ENCODE measurements at regions not wholly inside any gene's neighbourhood (a gene's known extent, or its start where the extent isn't known, plus 50 kb on each side); places are given as distances from the start of the nearest gene placed in this dataset.
"Not testable (repeated sequence)": the region's sequence is repeated elsewhere in the genome, so short reads cannot be mapped to it uniquely, and the experiment has no call there.

DNA sequence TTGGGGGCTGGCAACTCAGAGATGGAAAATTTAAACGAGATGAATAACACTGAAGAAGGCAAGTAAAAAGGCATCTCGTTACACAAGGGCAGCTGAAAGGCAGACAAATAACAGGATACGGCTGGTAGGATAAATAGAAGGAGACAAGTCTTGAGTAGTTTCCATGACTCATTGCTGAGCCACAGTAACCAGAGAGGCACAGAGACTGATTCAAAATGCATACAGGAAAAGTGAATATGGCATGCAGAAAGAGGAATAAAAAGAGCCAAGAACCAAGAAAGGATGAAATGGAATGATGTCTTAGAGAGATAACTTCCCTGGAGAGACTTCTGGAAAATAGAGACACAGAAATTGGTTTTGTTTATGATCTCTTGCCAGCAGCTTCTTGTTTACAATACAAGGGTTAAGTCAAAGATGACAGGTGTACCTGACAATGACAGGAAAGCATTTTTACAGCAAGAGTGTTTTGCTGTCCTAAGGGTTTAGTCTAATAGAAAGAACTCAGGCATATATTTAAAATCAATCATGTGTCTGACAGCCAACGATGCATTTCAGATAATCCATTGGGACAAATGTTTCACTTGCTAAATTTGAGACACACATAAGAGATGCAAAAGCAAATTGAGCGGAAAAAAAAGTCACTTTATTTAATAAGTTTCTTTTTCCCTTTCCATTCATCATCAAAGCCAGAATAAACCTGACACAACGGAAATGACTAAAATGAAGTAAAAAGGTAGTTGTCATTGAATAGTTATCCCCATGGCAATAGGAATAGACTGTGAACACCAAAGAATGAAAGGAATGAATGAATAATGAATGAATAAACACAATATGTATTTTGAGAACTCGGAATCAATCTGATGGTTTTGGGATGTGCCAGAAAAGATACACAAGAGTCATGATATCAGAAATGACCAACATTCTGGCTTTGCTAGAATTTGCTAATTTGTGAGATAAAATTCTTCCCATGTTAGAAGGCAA is 68.0 kb upstream of the KCNQ5 start:
- no peaks in the 10 kb centered on the region for H3K36me3 ChIP-seq (replicated peaks)
- H3K9me3 ChIP-seq: no peaks in the 10 kb centered on the region
- in situ Hi-C loops (cut with MboI; ENCODE audit: low sequenced_read_pairs): no loop called here
- no peak for DNase-seq (ENCODE audit: low spot score in 2 of 2)
- H3K27me3 ChIP-seq (ENCODE audit: low read depth): no peaks in the 10 kb centered on the region
- no peaks in the 10 kb centered on the region for H3K4me1 ChIP-seq
- no peak overlapping the region for H3K4me3 ChIP-seq

DNA sequence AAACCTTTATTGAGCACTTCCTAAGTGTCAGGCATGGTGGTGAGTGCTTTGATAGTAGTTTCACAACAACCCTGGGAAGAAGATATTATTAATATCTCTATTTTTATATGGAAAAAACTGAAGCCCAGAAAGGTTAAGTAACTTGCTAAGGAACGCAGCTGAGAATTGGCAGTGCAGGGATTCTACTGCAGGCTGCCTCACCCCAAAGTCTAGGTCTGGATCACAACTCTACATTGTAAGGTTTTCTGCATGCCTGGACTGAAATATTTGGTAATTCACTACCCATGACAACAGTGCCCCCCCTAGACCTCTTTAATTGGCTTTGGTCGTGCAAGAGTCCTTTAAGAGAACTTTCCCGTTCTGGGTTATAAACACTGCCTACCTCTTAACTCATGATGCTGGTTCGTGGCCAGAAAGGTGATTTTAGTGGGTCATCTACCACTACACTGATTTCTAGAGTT is 67.1 kb upstream of the KCNQ5 start:
- no peaks in the 10 kb centered on the region for H3K9me3 ChIP-seq

GRCh38 chr6:72559067-72559466 is 62.8 kb upstream of the KCNQ5 start:
- no peaks in the 10 kb centered on the region for H3K27me3 ChIP-seq (ENCODE audit: low read depth)
- no peak overlapping the region for H3K4me3 ChIP-seq
- H3K36me3 ChIP-seq (replicated peaks): no peaks in the 10 kb centered on the region
- in situ Hi-C loops (cut with MboI; ENCODE audit: low sequenced_read_pairs): no loop called here
- H3K9me3 ChIP-seq: no peaks in the 10 kb centered on the region
- H3K4me1 ChIP-seq: no peaks in the 10 kb centered on the region
- DNase-seq (ENCODE audit: low spot score in 2 of 2): no peak

More for the DNA sequence above, 67.1 kb upstream of the KCNQ5 start:
- Histone ChIP-seq H3K27me3 (ENCODE audit: low read depth) (no peaks in the 10 kb centered on the region), H3K4me1 (no peaks in the 10 kb centered on the region), H3K4me3 (no peak overlapping the region), H3K36me3 (replicated peaks) (no peaks in the 10 kb centered on the region)
- in situ Hi-C loops (cut with MboI; ENCODE audit: low sequenced_read_pairs): no loop called here
- DNase-seq (ENCODE audit: low spot score in 2 of 2): no peak

GRCh38 chr6:72559555-72559954 is 62.3 kb upstream of the KCNQ5 start:
- DNase-seq (ENCODE audit: low spot score in 2 of 2): no peak
- in situ Hi-C loops (cut with MboI; ENCODE audit: low sequenced_read_pairs): no loop called here
- H3K9me3 ChIP-seq: no peaks in the 10 kb centered on the region
- no peak overlapping the region for H3K4me3 ChIP-seq
- H3K4me1 ChIP-seq: no peaks in the 10 kb centered on the region
- no peaks in the 10 kb centered on the region for H3K36me3 ChIP-seq (replicated peaks)
- H3K27me3 ChIP-seq (ENCODE audit: low read depth): no peaks in the 10 kb centered on the region

DNA sequence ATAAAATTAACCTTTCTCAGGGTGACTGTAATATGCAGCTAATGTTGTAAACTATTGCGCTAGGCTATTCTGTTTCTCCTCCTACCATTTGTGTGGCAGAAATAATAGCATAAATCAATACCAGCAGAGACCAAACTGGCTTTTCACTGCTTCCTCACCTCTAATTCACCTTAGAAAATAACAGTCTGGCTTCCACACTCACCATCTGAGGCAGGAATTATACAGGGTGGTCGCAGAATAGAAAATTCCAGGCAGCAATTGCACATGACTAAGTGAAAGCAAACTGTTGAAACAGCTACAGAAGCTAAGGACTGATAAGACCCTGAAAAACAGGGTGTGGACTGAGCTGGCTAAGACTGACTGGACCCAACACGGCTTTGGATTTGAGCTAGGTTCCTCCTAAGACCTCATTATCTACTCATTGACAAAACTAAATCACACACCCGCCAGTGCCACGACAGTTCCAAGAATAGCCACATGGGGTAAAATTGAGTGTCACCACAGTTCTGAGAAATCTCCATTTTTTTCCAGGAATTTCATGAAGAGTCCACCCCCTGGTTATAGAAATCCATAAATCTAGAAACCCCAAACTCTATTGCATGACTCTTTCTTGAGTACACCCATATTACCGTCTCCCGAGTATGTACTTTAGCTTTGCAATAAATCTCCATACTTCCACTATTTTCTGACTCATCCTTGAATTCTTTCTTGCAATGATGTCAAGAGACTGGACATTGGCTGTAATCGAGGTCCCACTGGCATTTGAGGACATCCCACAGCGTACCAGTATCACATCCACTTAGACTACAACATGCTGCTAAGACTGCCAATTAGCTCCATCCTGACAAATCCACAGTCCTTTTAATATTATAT is 60.9 kb upstream of the KCNQ5 start:
- peak in 1 of 2 experiments; percentile 11 for DNase-seq (ENCODE audit: low spot score in 2 of 2)
- H3K36me3 ChIP-seq (replicated peaks): no peaks in the 10 kb centered on the region
- in situ Hi-C loops (cut with MboI; ENCODE audit: low sequenced_read_pairs): no loop called here

DNA sequence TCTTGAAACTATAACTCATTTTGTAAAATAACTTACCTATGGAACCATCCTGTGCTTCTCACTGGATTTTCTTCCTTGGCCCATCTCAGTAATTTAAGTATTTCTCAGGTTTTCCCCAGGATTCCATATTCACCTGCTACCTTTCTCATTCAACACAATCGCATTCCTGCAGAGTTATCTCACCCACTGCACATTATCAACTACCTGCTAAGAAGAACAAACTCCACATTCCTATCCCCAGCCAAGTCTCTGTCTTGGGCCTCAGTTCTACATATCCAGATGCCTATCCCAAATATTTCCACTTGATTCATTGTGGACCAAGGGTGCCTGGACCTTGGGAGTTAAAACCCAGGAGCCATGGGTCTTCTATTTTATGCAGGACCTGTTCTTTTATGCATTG is 60.2 kb upstream of the KCNQ5 start:
- in situ Hi-C loops (cut with MboI; ENCODE audit: low sequenced_read_pairs): no loop called here
- Histone ChIP-seq H3K9me3 (no peaks in the 10 kb centered on the region), H3K4me1 (no peaks in the 10 kb centered on the region), H3K36me3 (replicated peaks) (no peaks in the 10 kb centered on the region), H3K4me3 (no peak overlapping the region), H3K27me3 (ENCODE audit: low read depth) (no peaks in the 10 kb centered on the region)
- no peak for DNase-seq (ENCODE audit: low spot score in 2 of 2)

More for the DNA sequence above, 60.9 kb upstream of the KCNQ5 start:
- Histone ChIP-seq H3K27me3 (ENCODE audit: low read depth) (no peaks in the 10 kb centered on the region), H3K4me3 (no peak overlapping the region), H3K4me1 (no peaks in the 10 kb centered on the region), H3K9me3 (no peaks in the 10 kb centered on the region)

DNA sequence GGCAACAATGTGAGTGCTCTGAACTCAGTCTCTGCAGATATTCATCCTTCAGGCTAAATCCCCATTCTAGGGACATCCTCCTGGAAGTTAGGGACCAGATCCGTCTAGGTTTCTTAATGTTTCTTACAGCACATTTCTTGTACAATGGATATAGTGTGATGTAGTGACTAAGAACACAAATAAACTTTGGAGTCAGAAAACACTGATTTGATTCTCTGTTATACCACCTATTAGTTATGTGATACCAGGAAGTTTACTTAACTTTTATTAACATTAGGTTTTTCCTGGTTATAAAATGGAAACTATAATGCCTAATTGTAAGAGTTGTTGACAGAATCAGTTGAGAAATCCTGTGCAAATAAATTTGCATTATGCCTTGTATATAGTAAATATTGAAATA is 57.6 kb upstream of the KCNQ5 start:
- H3K4me3 ChIP-seq: no peak overlapping the region
- no peaks in the 10 kb centered on the region for H3K27me3 ChIP-seq (ENCODE audit: low read depth)
- no peaks in the 10 kb centered on the region for H3K9me3 ChIP-seq
- no peak for DNase-seq (ENCODE audit: low spot score in 2 of 2)
- in situ Hi-C loops (cut with MboI; ENCODE audit: low sequenced_read_pairs): no loop called here
- H3K4me1 ChIP-seq: no peaks in the 10 kb centered on the region
- no peaks in the 10 kb centered on the region for H3K36me3 ChIP-seq (replicated peaks)

DNA sequence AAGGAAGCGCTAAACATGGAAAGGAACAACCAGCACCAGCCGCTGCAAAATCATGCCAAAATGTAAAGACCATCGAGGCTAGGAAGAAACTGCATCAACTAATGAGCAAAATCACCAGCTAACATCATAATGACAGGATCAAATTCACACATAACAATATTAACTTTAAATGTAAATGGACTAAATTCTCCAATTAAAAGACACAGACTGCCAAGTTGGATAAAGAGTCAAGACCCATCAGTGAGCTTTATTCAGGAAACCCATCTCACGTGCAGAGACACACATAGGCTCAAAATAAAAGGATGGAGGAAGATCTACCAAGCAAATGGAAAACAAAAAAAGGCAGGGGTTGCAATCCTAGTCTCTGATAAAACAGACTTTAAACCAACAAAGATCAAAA is 49.9 kb upstream of the KCNQ5 start:
- H3K4me3 ChIP-seq; DNase-seq (ENCODE audit: low spot score in 2 of 2); H3K9me3 ChIP-seq; H3K36me3 ChIP-seq (replicated peaks); in situ Hi-C loops (cut with MboI; ENCODE audit: low sequenced_read_pairs); H3K4me1 ChIP-seq; H3K27me3 ChIP-seq (ENCODE audit: low read depth): not testable (repeated sequence)
